Peyer's patch (tissue), 4 donors: ENCODE measurements at regions not wholly inside any gene's neighbourhood (a gene's known extent, or its start where the extent isn't known, plus 50 kb on each side); places are given as distances from the start of the nearest gene placed in this dataset.

ENCODE experiments used
- DNase-seq, 3 donors: peaks; one replicate each; pipeline ENCODE4 v3.0.0-alpha.2; 2017 to 2019
- H3K27ac ChIP-seq, 4 donors: fragments of 200-600 bp; sonication (generic); one replicate each; pipeline ENCODE4 v1.5.1; 2016 to 2019
- H3K27me3 ChIP-seq, 2 donors: fragments of 200-600 bp; sonication (generic); one replicate each; pipeline ENCODE4 v1.5.1; 2019
- H3K36me3 ChIP-seq, 3 donors: fragments of 200-600 bp; sonication (generic); one replicate each; pipeline ENCODE4 v1.5.1; 2016 to 2019
- H3K4me1 ChIP-seq, 4 donors: fragments of 200-600 bp; sonication (generic); one replicate each; pipeline ENCODE4 v1.5.1; 2016 to 2019
- H3K4me3 ChIP-seq, 4 donors: fragments of 200-600 bp; sonication (generic); 1 replicate in 3 of 4; 2 replicates in 1 of 4; pipeline ENCODE4 v1.5.1; 2016 to 2019; ENCODE audit warnings: mild to moderate bottlenecking in 1 of 4
- H3K9me3 ChIP-seq, 4 donors: fragments of 200-600 bp; sonication (generic); one replicate each; pipeline ENCODE4 v1.5.1; 2016 to 2019; ENCODE audit warnings: mild to moderate bottlenecking in 1 of 4
- POLR2A ChIP-seq, 2 donors: fragments of 450-650 bp; IDR thresholded peaks; one replicate each; pipeline ENCODE4 v1.5.1; 2017; ENCODE audit warnings: antibody characterized with exemption in 2 of 2, mild to moderate bottlenecking in 2 of 2, moderate library complexity in 2 of 2
- TF ChIP-seq, protein P1 (sequence below), 6 experiments: fragments of 450-650 bp in 4 of 6; fragments of 200-600 bp in 2 of 6; sonication (generic) in 1 of 6; IDR thresholded peaks; one replicate each; pipeline ENCODE4 v1.5.1; 2017 to 2019; ENCODE audit warnings: antibody characterized with exemption in 6 of 6, mild to moderate bottlenecking in 3 of 6, moderate library complexity in 1 of 6

GRCh38 chrX:39484159-39485068, 613.3 kb downstream of the BCOR start:
- Histone ChIP-seq H3K27ac (no peak overlapping the region), H3K9me3 (no peaks in the 10 kb centered on the region), H3K27me3 (no peaks in the 10 kb centered on the region), H3K4me3 (no peak overlapping the region), H3K4me1 (no peaks in the 10 kb centered on the region), H3K36me3 (no peaks in the 10 kb centered on the region)
- no peak for DNase-seq
- TF ChIP-seq, protein P1, sequence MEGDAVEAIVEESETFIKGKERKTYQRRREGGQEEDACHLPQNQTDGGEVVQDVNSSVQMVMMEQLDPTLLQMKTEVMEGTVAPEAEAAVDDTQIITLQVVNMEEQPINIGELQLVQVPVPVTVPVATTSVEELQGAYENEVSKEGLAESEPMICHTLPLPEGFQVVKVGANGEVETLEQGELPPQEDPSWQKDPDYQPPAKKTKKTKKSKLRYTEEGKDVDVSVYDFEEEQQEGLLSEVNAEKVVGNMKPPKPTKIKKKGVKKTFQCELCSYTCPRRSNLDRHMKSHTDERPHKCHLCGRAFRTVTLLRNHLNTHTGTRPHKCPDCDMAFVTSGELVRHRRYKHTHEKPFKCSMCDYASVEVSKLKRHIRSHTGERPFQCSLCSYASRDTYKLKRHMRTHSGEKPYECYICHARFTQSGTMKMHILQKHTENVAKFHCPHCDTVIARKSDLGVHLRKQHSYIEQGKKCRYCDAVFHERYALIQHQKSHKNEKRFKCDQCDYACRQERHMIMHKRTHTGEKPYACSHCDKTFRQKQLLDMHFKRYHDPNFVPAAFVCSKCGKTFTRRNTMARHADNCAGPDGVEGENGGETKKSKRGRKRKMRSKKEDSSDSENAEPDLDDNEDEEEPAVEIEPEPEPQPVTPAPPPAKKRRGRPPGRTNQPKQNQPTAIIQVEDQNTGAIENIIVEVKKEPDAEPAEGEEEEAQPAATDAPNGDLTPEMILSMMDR (IDR thresholded peaks at IDR 0.05), result no peak
- no peak for TF ChIP-seq POLR2A (IDR thresholded peaks at IDR 0.05)

DNA sequence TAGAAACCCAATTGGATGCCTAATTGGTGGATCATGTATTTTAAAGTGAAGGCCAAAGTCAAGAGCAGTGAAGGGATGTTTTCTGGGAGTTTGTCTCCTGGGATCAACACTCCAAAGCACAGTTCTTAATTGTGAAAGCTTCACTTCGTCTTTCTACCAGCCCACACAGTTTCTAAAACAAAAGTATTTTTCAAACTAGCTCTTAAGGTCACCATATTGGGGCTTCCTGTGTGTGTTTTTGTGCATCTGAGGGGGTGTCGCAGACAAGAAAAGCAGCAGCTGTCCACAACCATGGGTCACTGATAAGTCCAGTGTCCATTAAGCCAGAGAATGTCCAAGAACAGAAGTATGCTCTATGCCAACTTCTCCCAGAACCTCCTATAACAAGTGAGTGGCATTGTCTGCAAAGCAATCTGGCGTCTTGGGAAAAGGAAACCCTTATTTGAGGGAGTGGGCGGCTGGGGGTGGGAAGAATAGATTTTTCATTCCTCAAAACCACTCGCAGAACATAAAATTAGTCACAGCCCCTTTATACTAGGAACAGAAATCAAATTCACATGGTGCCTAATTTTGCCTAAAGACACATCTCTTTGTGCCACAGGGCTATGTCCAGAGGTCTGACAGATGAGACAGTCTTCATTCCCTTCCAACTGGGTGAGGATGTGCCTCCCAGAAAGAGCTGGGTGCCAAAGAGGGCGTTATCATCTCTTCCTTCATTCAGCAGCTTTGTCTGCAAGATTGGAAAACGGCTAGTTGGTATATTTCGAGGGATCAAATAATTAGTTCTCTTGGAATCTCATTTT, 610.4 kb downstream of the BCOR start:
- Histone ChIP-seq H3K27ac (no peak overlapping the region), H3K9me3 (no peaks in the 10 kb centered on the region), H3K4me3 (no peak overlapping the region), H3K27me3 (no peaks in the 10 kb centered on the region), H3K36me3 (no peaks in the 10 kb centered on the region), H3K4me1 (peaks cover 0 to 8% (median 3%) of the 10 kb centered on the region in 4 donors)
- no peak for DNase-seq
- TF ChIP-seq, protein P1 (IDR thresholded peaks at IDR 0.05), result no peak
- TF ChIP-seq POLR2A (IDR thresholded peaks at IDR 0.05), result no peak

GRCh38 chrX:39487969-39488330, 609.8 kb downstream of the BCOR start:
- no peak for TF ChIP-seq POLR2A (IDR thresholded peaks at IDR 0.05)
- TF ChIP-seq, protein P1 (IDR thresholded peaks at IDR 0.05), result no peak
- DNase-seq, result no peak
- H3K27me3 ChIP-seq, result no peaks in the 10 kb centered on the region

GRCh38 chrX:39491548-39492297, 606.0 kb downstream of the BCOR start:
- Histone ChIP-seq H3K4me3 (no peak overlapping the region), H3K9me3 (no peaks in the 10 kb centered on the region), H3K4me1 (peaks cover 0 to 9% (median 3%) of the 10 kb centered on the region in 4 donors), H3K36me3 (no peaks in the 10 kb centered on the region), H3K27me3 (no peaks in the 10 kb centered on the region), H3K27ac (peak overlapping the region in 3 of 4 donors; percentile 22 to 77 (median 50))
- peak in 2 of 3 donors; percentile 60 to 67 for DNase-seq
- no peak for TF ChIP-seq POLR2A (IDR thresholded peaks at IDR 0.05)
- TF ChIP-seq, protein P1 (IDR thresholded peaks at IDR 0.05), result no peak

More at GRCh38 chrX:39487969-39488330, 609.8 kb downstream of the BCOR start:
- Histone ChIP-seq H3K9me3 (no peaks in the 10 kb centered on the region), H3K4me1 (peaks cover 0 to 9% (median 3%) of the 10 kb centered on the region in 4 donors), H3K36me3 (no peaks in the 10 kb centered on the region), H3K4me3 (no peak overlapping the region), H3K27ac (no peak overlapping the region)

GRCh38 chrX:39492497-39493162, 605.1 kb downstream of the BCOR start:
- Histone ChIP-seq H3K4me1 (peaks cover 0 to 9% (median 3%) of the 10 kb centered on the region in 4 donors), H3K27me3 (no peaks in the 10 kb centered on the region), H3K27ac (peak overlapping the region; percentile 8 to 77 (median 36)), H3K9me3 (no peaks in the 10 kb centered on the region), H3K4me3 (no peak overlapping the region), H3K36me3 (no peaks in the 10 kb centered on the region)
- DNase-seq, result peak; percentile 22 to 66 (median 61)
- TF ChIP-seq, protein P1 (IDR thresholded peaks at IDR 0.05), result no peak
- no peak for TF ChIP-seq POLR2A (IDR thresholded peaks at IDR 0.05)
